Suprapubic skin (tissue), 3 donors: ENCODE measurements at regions not wholly inside any gene's neighbourhood (a gene's known extent, or its start where the extent isn't known, plus 50 kb on each side); places are given as distances from the start of the nearest gene placed in this dataset.

Experiments
- CTCF ChIP-seq, 2 donors: fragments of 200-600 bp in 1 of 2; fragments of 450-650 bp in 1 of 2; sonication (generic) in 1 of 2; IDR thresholded peaks; one replicate each; pipeline ENCODE4 v1.5.1; 2016 to 2019; ENCODE audit warnings: antibody characterized with exemption in 2 of 2, mild to moderate bottlenecking in 1 of 2, moderate library complexity in 1 of 2
- EP300 ChIP-seq: sonication (generic); formaldehyde crosslinking; IDR thresholded peaks from one replicate; pipeline ENCODE4 v1.6.1; 2017; ENCODE audit warnings: antibody characterized with exemption
- POLR2A ChIP-seq, 2 donors: fragments of 450-650 bp; IDR thresholded peaks; one replicate each; pipeline ENCODE4 v1.6.1; 2017; ENCODE audit warnings: antibody characterized with exemption in 2 of 2, mild to moderate bottlenecking in 2 of 2, moderate library complexity in 2 of 2

- TF ChIP-seq CTCF (IDR thresholded peaks at IDR 0.05): no peak
- no peak for TF ChIP-seq EP300
- no peak for TF ChIP-seq POLR2A (IDR thresholded peaks at IDR 0.05)
These were observed 142.7 kb upstream of the ADAMTSL1 start for GRCh38 chr9:18331310-18331684.
